Activated T-helper 1 cell treated with anti-CD3 and anti-CD28 coated beads, Interleukin-12 subunit alpha, Interleukin-12 subunit beta, Interleukin-2, Interleukin-4 antibody, amounts not matched to agents 30 ng/mL and 10 ng/mL and 1 ng/mL, durations not matched to agents 14 hours and 24 hours and 36 hours (primary cell): ENCODE measurements at regions not wholly inside any gene's neighbourhood (a gene's known extent, or its start where the extent isn't known, plus 50 kb on each side); places are given as distances from the start of the nearest gene placed in this dataset.

ENCODE experiments used
- DNase-seq: peaks from one replicate; pipeline ENCODE4 v3.0.0; 2021; ENCODE audit warnings: low spot score
- H3K27ac Mint-ChIP-seq: one replicate; pipeline ENCODE4 v1.8.0; 2021; ENCODE audit warnings: mild to moderate bottlenecking, mixed read lengths
- H3K27me3 Mint-ChIP-seq: one replicate; pipeline ENCODE4 v1.8.0; 2022; ENCODE audit warnings: mild to moderate bottlenecking, moderate library complexity, mixed read lengths; ENCODE audit not compliant: insufficient read depth
- H3K36me3 Mint-ChIP-seq: one replicate; pipeline ENCODE4 v1.8.0; 2021; ENCODE audit warnings: low read depth, mixed read lengths
- H3K4me1 Mint-ChIP-seq: one replicate; pipeline ENCODE4 v1.8.0; 2021; ENCODE audit warnings: low read depth, mixed read lengths
- H3K4me3 Mint-ChIP-seq: one replicate; pipeline ENCODE4 v1.8.0; 2021; ENCODE audit warnings: mild to moderate bottlenecking, moderate library complexity, mixed read lengths
- H3K9me3 Mint-ChIP-seq: one replicate; pipeline ENCODE4 v1.8.0; 2021; ENCODE audit warnings: mixed read lengths
- intact Hi-C: fragments of 100-400 bp; cut with micrococcal nuclease; formaldehyde crosslinking; loops from one replicate; pipeline ENCODE4 v1.15.1; 2024

GRCh38 chr1:218600968-218601367 is 255.8 kb downstream of the TGFB2 start:
- Mint-ChIP-seq H3K27ac (no peak overlapping the region), H3K36me3 (no peaks in the 10 kb centered on the region), H3K4me3 (no peak overlapping the region), H3K27me3 (no peaks in the 10 kb centered on the region), H3K4me1 (no peaks in the 10 kb centered on the region), H3K9me3 (peaks cover 3% of the 10 kb centered on the region)
- DNase-seq = no peak
- intact Hi-C loops = no loop called here

GRCh38 chr1:218604217-218604616 is 259.1 kb downstream of the TGFB2 start:
- H3K27me3 Mint-ChIP-seq = no peaks in the 10 kb centered on the region
- no peak overlapping the region for H3K27ac Mint-ChIP-seq
- intact Hi-C loops = no loop called here
- no peak for DNase-seq
- H3K4me3 Mint-ChIP-seq = no peak overlapping the region
- H3K9me3 Mint-ChIP-seq = no peaks in the 10 kb centered on the region
- H3K36me3 Mint-ChIP-seq = no peaks in the 10 kb centered on the region
- no peaks in the 10 kb centered on the region for H3K4me1 Mint-ChIP-seq

- Mint-ChIP-seq H3K9me3 (no peaks in the 10 kb centered on the region), H3K4me3 (no peak overlapping the region), H3K36me3 (no peaks in the 10 kb centered on the region), H3K27me3 (no peaks in the 10 kb centered on the region), H3K4me1 (no peaks in the 10 kb centered on the region), H3K27ac (no peak overlapping the region)
- DNase-seq = no peak
- intact Hi-C loops = no loop called here
Observed at GRCh38 chr1:218611916-218612585, 266.9 kb downstream of the TGFB2 start.

GRCh38 chr1:218613105-218613504 is 268.0 kb downstream of the TGFB2 start:
- no peaks in the 10 kb centered on the region for H3K9me3 Mint-ChIP-seq
- no peaks in the 10 kb centered on the region for H3K4me1 Mint-ChIP-seq
- no peaks in the 10 kb centered on the region for H3K36me3 Mint-ChIP-seq
- H3K27me3 Mint-ChIP-seq = no peaks in the 10 kb centered on the region
- H3K27ac Mint-ChIP-seq = no peak overlapping the region
- H3K4me3 Mint-ChIP-seq = no peak overlapping the region
- intact Hi-C loops = no loop called here
- no peak for DNase-seq

GRCh38 chr1:218614031-218614430 is 268.9 kb downstream of the TGFB2 start:
- no peaks in the 10 kb centered on the region for H3K9me3 Mint-ChIP-seq
- intact Hi-C loops = no loop called here
- no peaks in the 10 kb centered on the region for H3K4me1 Mint-ChIP-seq
- H3K36me3 Mint-ChIP-seq = no peaks in the 10 kb centered on the region
- no peak for DNase-seq
- no peak overlapping the region for H3K4me3 Mint-ChIP-seq
- H3K27ac Mint-ChIP-seq = no peak overlapping the region
- H3K27me3 Mint-ChIP-seq = no peaks in the 10 kb centered on the region

GRCh38 chr1:218616681-218617080 is 271.5 kb downstream of the TGFB2 start:
- no peak overlapping the region for H3K4me3 Mint-ChIP-seq
- H3K27ac Mint-ChIP-seq = no peak overlapping the region
- intact Hi-C loops = no loop called here
- DNase-seq = no peak
- H3K27me3 Mint-ChIP-seq = no peaks in the 10 kb centered on the region
- H3K9me3 Mint-ChIP-seq = no peaks in the 10 kb centered on the region
- no peaks in the 10 kb centered on the region for H3K4me1 Mint-ChIP-seq
- H3K36me3 Mint-ChIP-seq = no peaks in the 10 kb centered on the region

GRCh38 chr1:218617986-218618385 is 272.9 kb downstream of the TGFB2 start:
- H3K9me3 Mint-ChIP-seq = no peaks in the 10 kb centered on the region
- intact Hi-C loops = no loop called here

GRCh38 chr1:218620956-218621355 is 275.8 kb downstream of the TGFB2 start:
- no peaks in the 10 kb centered on the region for H3K36me3 Mint-ChIP-seq
- no peaks in the 10 kb centered on the region for H3K4me1 Mint-ChIP-seq
- H3K4me3 Mint-ChIP-seq = no peak overlapping the region
- no peak for DNase-seq
- no peaks in the 10 kb centered on the region for H3K9me3 Mint-ChIP-seq
- H3K27ac Mint-ChIP-seq = no peak overlapping the region
- intact Hi-C loops = no loop called here
- H3K27me3 Mint-ChIP-seq = no peaks in the 10 kb centered on the region

More at GRCh38 chr1:218617986-218618385, 272.9 kb downstream of the TGFB2 start:
- no peaks in the 10 kb centered on the region for H3K4me1 Mint-ChIP-seq
- no peaks in the 10 kb centered on the region for H3K36me3 Mint-ChIP-seq
- no peaks in the 10 kb centered on the region for H3K27me3 Mint-ChIP-seq
- H3K27ac Mint-ChIP-seq = no peak overlapping the region
- no peak for DNase-seq
- H3K4me3 Mint-ChIP-seq = no peak overlapping the region

GRCh38 chr1:218624052-218624451 is 278.9 kb downstream of the TGFB2 start:
- H3K27me3 Mint-ChIP-seq = no peaks in the 10 kb centered on the region
- no peak for DNase-seq
- intact Hi-C loops = no loop called here
- peaks cover 7% of the 10 kb centered on the region for H3K9me3 Mint-ChIP-seq
- H3K27ac Mint-ChIP-seq = no peak overlapping the region
- no peaks in the 10 kb centered on the region for H3K36me3 Mint-ChIP-seq
- no peaks in the 10 kb centered on the region for H3K4me1 Mint-ChIP-seq
- H3K4me3 Mint-ChIP-seq = no peak overlapping the region

- Mint-ChIP-seq H3K9me3 (peaks cover 11% of the 10 kb centered on the region), H3K4me1 (no peaks in the 10 kb centered on the region), H3K36me3 (no peaks in the 10 kb centered on the region), H3K27me3 (no peaks in the 10 kb centered on the region), H3K4me3 (no peak overlapping the region), H3K27ac (no peak overlapping the region)
- no peak for DNase-seq
- intact Hi-C loops = no loop called here
Observed at GRCh38 chr1:218625393-218625792, 280.3 kb downstream of the TGFB2 start.

GRCh38 chr1:218633238-218633988 is 288.3 kb downstream of the TGFB2 start:
- Mint-ChIP-seq H3K27ac (no peak overlapping the region), H3K9me3 (peaks cover 22% of the 10 kb centered on the region), H3K4me1 (no peaks in the 10 kb centered on the region), H3K27me3 (peaks cover 1% of the 10 kb centered on the region), H3K36me3 (no peaks in the 10 kb centered on the region), H3K4me3 (no peak overlapping the region)
- no peak for DNase-seq
- intact Hi-C loops = no loop called here

GRCh38 chr1:218634212-218634611 is 289.1 kb downstream of the TGFB2 start:
- intact Hi-C loops = no loop called here
- Mint-ChIP-seq H3K9me3 (peaks cover 21% of the 10 kb centered on the region), H3K4me1 (no peaks in the 10 kb centered on the region), H3K36me3 (no peaks in the 10 kb centered on the region), H3K4me3 (no peak overlapping the region), H3K27me3 (peaks cover 1% of the 10 kb centered on the region), H3K27ac (no peak overlapping the region)
- no peak for DNase-seq

- intact Hi-C loops = no loop called here
- Mint-ChIP-seq H3K9me3 (peaks cover 11% of the 10 kb centered on the region), H3K27me3 (peaks cover 1% of the 10 kb centered on the region), H3K4me3 (no peak overlapping the region), H3K36me3 (no peaks in the 10 kb centered on the region), H3K4me1 (no peaks in the 10 kb centered on the region), H3K27ac (no peak overlapping the region)
- no peak for DNase-seq
Observed at GRCh38 chr1:218636548-218636947, 291.4 kb downstream of the TGFB2 start.
